Thymus (tissue), 11 donors: ENCODE measurements at regions not wholly inside any gene's neighbourhood (a gene's known extent, or its start where the extent isn't known, plus 50 kb on each side); places are given as distances from the start of the nearest gene placed in this dataset.

ENCODE experiments used
- DNase-seq, 9 donors: peaks; one replicate each; pipeline ENCODE4 v3.0.0-alpha.2; 2013; ENCODE audit warnings: low spot score in 9 of 9, low read depth in 6 of 9, missing footprints in 1 of 9
- H3K27ac ChIP-seq, 2 donors: one replicate each; pipeline ENCODE4 v1.5.1; 2013; ENCODE audit warnings: control low read depth in 1 of 2, low read depth in 1 of 2, low read length in 1 of 2, mild to moderate bottlenecking in 1 of 2, moderate library complexity in 1 of 2
- H3K27me3 ChIP-seq, 2 donors: one replicate each; pipeline ENCODE4 v1.5.1; 2013; ENCODE audit warnings: low read length in 1 of 2; ENCODE audit not compliant: control insufficient read depth in 2 of 2, insufficient read depth in 1 of 2
- H3K36me3 ChIP-seq, 2 donors: one replicate each; pipeline ENCODE4 v1.5.1; 2013; ENCODE audit warnings: low read length in 1 of 2, mild to moderate bottlenecking in 1 of 2, moderate library complexity in 1 of 2; ENCODE audit not compliant: control insufficient read depth in 2 of 2, insufficient read depth in 2 of 2
- H3K4me1 ChIP-seq, 2 donors: one replicate each; pipeline ENCODE4 v1.5.1; 2013; ENCODE audit warnings: low read length in 2 of 2; ENCODE audit not compliant: control insufficient read depth in 2 of 2, insufficient read depth in 2 of 2
- H3K4me3 ChIP-seq, 2 donors: one replicate each; pipeline ENCODE4 v1.5.1; 2013; ENCODE audit warnings: low read length in 2 of 2, control low read depth in 1 of 2, mild to moderate bottlenecking in 1 of 2
- H3K9me3 ChIP-seq, 2 donors: one replicate each; pipeline ENCODE4 v1.5.1; 2013; ENCODE audit warnings: low read length in 1 of 2, mild to moderate bottlenecking in 1 of 2; ENCODE audit not compliant: control insufficient read depth in 2 of 2, insufficient read depth in 1 of 2
- WGBS: extraction: QIAGEN DNeasy Blood & Tissue Kit; methylation state at CpG from one replicate; pipeline ENCODE4 v1.1.7; 2013; 5-methylcytosine and 5-hydroxymethylcytosine counted together
- donor health status: healthy.

- Histone ChIP-seq H3K27ac (no peak overlapping the region), H3K36me3 (no peaks in the 10 kb centered on the region), H3K27me3 (no peaks in the 10 kb centered on the region), H3K9me3 (no peaks in the 10 kb centered on the region), H3K4me1 (no peaks in the 10 kb centered on the region), H3K4me3 (no peak overlapping the region)
- 98% methylated on average over 1 of the region's 1 CpG for WGBS
- no peak for DNase-seq
Measured at GRCh38 chr9:26301659-26302058, 590.9 kb downstream of the CAAP1 start.

GRCh38 chr9:26301046-26301445 is 591.6 kb downstream of the CAAP1 start:
- Histone ChIP-seq H3K36me3 (no peaks in the 10 kb centered on the region), H3K9me3 (no peaks in the 10 kb centered on the region), H3K27ac (no peak overlapping the region), H3K27me3 (no peaks in the 10 kb centered on the region), H3K4me3 (no peak overlapping the region), H3K4me1 (no peaks in the 10 kb centered on the region)
- 91% methylated on average over 3 of the region's 3 CpGs for WGBS
- no peak for DNase-seq

- DNase-seq = no peak
- no peaks in the 10 kb centered on the region for H3K36me3 ChIP-seq
- H3K4me1 ChIP-seq = no peaks in the 10 kb centered on the region
- no peak overlapping the region for H3K27ac ChIP-seq
- 94% methylated on average over 5 of the region's 5 CpGs for WGBS
- no peak overlapping the region for H3K4me3 ChIP-seq
- no peaks in the 10 kb centered on the region for H3K9me3 ChIP-seq
- no peaks in the 10 kb centered on the region for H3K27me3 ChIP-seq
Measured at GRCh38 chr9:26296910-26297572, 595.6 kb downstream of the CAAP1 start.

- H3K36me3 ChIP-seq = no peaks in the 10 kb centered on the region
- no peak for DNase-seq
- H3K9me3 ChIP-seq = no peaks in the 10 kb centered on the region
- no peak overlapping the region for H3K4me3 ChIP-seq
- 82% methylated on average over 3 of the region's 3 CpGs for WGBS
- H3K27ac ChIP-seq = no peak overlapping the region
- H3K4me1 ChIP-seq = no peaks in the 10 kb centered on the region
- no peaks in the 10 kb centered on the region for H3K27me3 ChIP-seq
Measured at GRCh38 chr9:26292943-26293342, 599.7 kb downstream of the CAAP1 start.

- no peaks in the 10 kb centered on the region for H3K27me3 ChIP-seq
- WGBS = 76% methylated on average over 6 of the region's 6 CpGs
- H3K4me3 ChIP-seq = no peak overlapping the region
- no peaks in the 10 kb centered on the region for H3K9me3 ChIP-seq
- DNase-seq = no peak
- H3K4me1 ChIP-seq = no peaks in the 10 kb centered on the region
- no peak overlapping the region for H3K27ac ChIP-seq
- H3K36me3 ChIP-seq = no peaks in the 10 kb centered on the region
Measured at GRCh38 chr9:26271495-26272122, 593.4 kb upstream of the TUSC1 start.

- 77% methylated on average over 2 of the region's 2 CpGs for WGBS
Measured at GRCh38 chr9:26266146-26266793, 588.0 kb upstream of the TUSC1 start.

GRCh38 chr9:26264709-26265601 is 586.7 kb upstream of the TUSC1 start:
- Histone ChIP-seq H3K4me1 (no peaks in the 10 kb centered on the region), H3K4me3 (no peak overlapping the region), H3K27me3 (no peaks in the 10 kb centered on the region), H3K36me3 (no peaks in the 10 kb centered on the region), H3K9me3 (no peaks in the 10 kb centered on the region), H3K27ac (no peak overlapping the region)
- 84% methylated on average over 1 of the region's 1 CpG for WGBS
- DNase-seq = no peak

More at GRCh38 chr9:26266146-26266793, 588.0 kb upstream of the TUSC1 start:
- Histone ChIP-seq H3K9me3 (no peaks in the 10 kb centered on the region), H3K4me1 (no peaks in the 10 kb centered on the region), H3K36me3 (no peaks in the 10 kb centered on the region), H3K27ac (no peak overlapping the region), H3K4me3 (no peak overlapping the region), H3K27me3 (no peaks in the 10 kb centered on the region)
- no peak for DNase-seq

- Histone ChIP-seq H3K4me1 (no peaks in the 10 kb centered on the region), H3K27me3 (no peaks in the 10 kb centered on the region), H3K4me3 (no peak overlapping the region), H3K27ac (no peak overlapping the region), H3K36me3 (no peaks in the 10 kb centered on the region), H3K9me3 (no peaks in the 10 kb centered on the region)
- DNase-seq = no peak
Measured at GRCh38 chr9:26263478-26263877, 585.2 kb upstream of the TUSC1 start.
